ENCODE measurements at regions not wholly inside any gene's neighbourhood (a gene's known extent, or its start where the extent isn't known, plus 50 kb on each side); places are given as distances from the start of the nearest gene placed in this dataset.
"Not testable (repeated sequence)": the region's sequence is repeated elsewhere in the genome, so short reads cannot be mapped to it uniquely, and the experiment has no call there.

- intact Hi-C loops (cut with micrococcal nuclease) = no loop called here
Measured at GRCh38 chr4:181020456-181020855, 1222.7 kb upstream of the TENM3 start.

GRCh38 chr4:181021213-181021612 lies 1222.0 kb upstream of the TENM3 start:
- intact Hi-C loops (cut with micrococcal nuclease) = no loop called here

- intact Hi-C loops (cut with micrococcal nuclease) = not testable (repeated sequence)
Measured at GRCh38 chr4:181030135-181030921, 1212.9 kb upstream of the TENM3 start.

- intact Hi-C loops (cut with micrococcal nuclease) = no loop called here
Measured at GRCh38 chr4:181030961-181031360, 1212.2 kb upstream of the TENM3 start.

- intact Hi-C loops (cut with micrococcal nuclease) = no loop called here
Measured at GRCh38 chr4:181043486-181043885, 1199.7 kb upstream of the TENM3 start.

- intact Hi-C loops (cut with micrococcal nuclease) = no loop called here
Measured at GRCh38 chr4:181046809-181047208, 1196.4 kb upstream of the TENM3 start.

- intact Hi-C loops (cut with micrococcal nuclease) = no loop called here
Measured at GRCh38 chr4:181051931-181052330, 1191.3 kb upstream of the TENM3 start.

GRCh38 chr4:181061787-181062186 lies 1181.4 kb upstream of the TENM3 start:
- intact Hi-C loops (cut with micrococcal nuclease) = no loop called here

GRCh38 chr4:181063212-181063611 lies 1180.0 kb upstream of the TENM3 start:
- intact Hi-C loops (cut with micrococcal nuclease) = no loop called here

GRCh38 chr4:181077341-181077740 lies 1165.9 kb upstream of the TENM3 start:
- intact Hi-C loops (cut with micrococcal nuclease) = no loop called here

- intact Hi-C loops (cut with micrococcal nuclease) = no loop called here
Measured at GRCh38 chr4:181078196-181078595, 1165.0 kb upstream of the TENM3 start.

GRCh38 chr4:181083757-181084361 lies 1159.3 kb upstream of the TENM3 start:
- intact Hi-C loops (cut with micrococcal nuclease) = no loop called here

GRCh38 chr4:181085557-181085956 lies 1157.6 kb upstream of the TENM3 start:
- intact Hi-C loops (cut with micrococcal nuclease) = no loop called here

GRCh38 chr4:181105487-181105886 lies 1137.7 kb upstream of the TENM3 start:
- intact Hi-C loops (cut with micrococcal nuclease) = no loop called here

GRCh38 chr4:181106398-181106797 lies 1136.8 kb upstream of the TENM3 start:
- intact Hi-C loops (cut with micrococcal nuclease) = no loop called here

GRCh38 chr4:181108237-181108636 lies 1135.0 kb upstream of the TENM3 start:
- intact Hi-C loops (cut with micrococcal nuclease) = no loop called here

GRCh38 chr4:181119186-181119585 lies 1124.0 kb upstream of the TENM3 start:
- intact Hi-C loops (cut with micrococcal nuclease) = no loop called here

GRCh38 chr4:181121733-181122132 lies 1121.5 kb upstream of the TENM3 start:
- intact Hi-C loops (cut with micrococcal nuclease) = no loop called here

- intact Hi-C loops (cut with micrococcal nuclease) = no loop called here
Measured at GRCh38 chr4:181127171-181127570, 1116.0 kb upstream of the TENM3 start.

GRCh38 chr4:181130317-181130716 lies 1112.9 kb upstream of the TENM3 start:
- intact Hi-C loops (cut with micrococcal nuclease) = loop anchor here (10.0 kb wide), 1 partner anchor 476 kb away; no protein-coding TSS in a partner anchor

- intact Hi-C loops (cut with micrococcal nuclease) = loop anchor here (10.0 kb wide), 1 partner anchor 483 kb away; no protein-coding TSS in a partner anchor
Measured at GRCh38 chr4:181137351-181137750, 1105.9 kb upstream of the TENM3 start.

GRCh38 chr4:181138116-181138515 lies 1105.1 kb upstream of the TENM3 start:
- intact Hi-C loops (cut with micrococcal nuclease) = loop anchor here (10.0 kb wide), 1 partner anchor 483 kb away; no protein-coding TSS in a partner anchor
